GM18520 (cell line): ENCODE measurements at regions not wholly inside any gene's neighbourhood (a gene's known extent, or its start where the extent isn't known, plus 50 kb on each side); places are given as distances from the start of the nearest gene placed in this dataset.
"Not testable (repeated sequence)": the region's sequence is repeated elsewhere in the genome, so short reads cannot be mapped to it uniquely, and the experiment has no call there.

Experiments used
- ATAC-seq: cut with Tn5 transposase; IDR thresholded peaks from one replicate; pipeline ENCODE4 v1.9.1; 2021; ENCODE audit not compliant: unreplicated experiment

- no peak for ATAC-seq
These were observed 381.0 kb upstream of the RPS23 start for GRCh38 chr5:82659115-82659514.

DNA sequence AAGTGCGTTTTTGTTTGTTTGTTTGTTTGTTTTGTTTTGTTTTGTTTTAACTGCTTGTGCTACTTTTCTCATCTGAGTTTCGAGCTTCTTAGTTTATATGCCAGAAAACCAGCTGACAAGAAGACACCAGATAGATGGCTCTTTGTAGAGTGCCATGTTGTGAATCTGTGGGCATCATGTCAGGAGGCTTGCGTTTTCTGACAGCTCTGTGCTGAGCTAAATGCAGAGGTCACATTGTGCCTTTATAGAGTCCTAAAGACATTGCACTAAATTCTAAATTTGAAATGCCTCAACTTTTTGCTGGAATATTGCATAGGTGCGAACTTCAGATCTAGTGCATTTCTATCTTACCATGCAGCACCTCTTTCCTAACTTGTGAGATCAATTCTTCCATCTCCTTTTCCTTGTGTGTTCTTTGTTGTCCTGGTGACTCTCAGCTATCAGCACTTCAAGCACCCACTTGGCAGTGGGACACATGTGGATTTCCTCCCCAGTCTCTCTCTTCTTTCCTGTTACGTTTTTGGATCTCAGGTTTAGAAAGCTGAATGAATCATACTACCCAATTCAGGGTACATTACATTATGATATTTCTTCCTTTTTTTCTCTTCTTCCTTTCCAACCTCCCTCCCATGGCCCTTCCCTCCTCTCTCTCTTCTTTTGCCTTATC, 379.0 kb upstream of the RPS23 start:
- ATAC-seq = no peak

DNA sequence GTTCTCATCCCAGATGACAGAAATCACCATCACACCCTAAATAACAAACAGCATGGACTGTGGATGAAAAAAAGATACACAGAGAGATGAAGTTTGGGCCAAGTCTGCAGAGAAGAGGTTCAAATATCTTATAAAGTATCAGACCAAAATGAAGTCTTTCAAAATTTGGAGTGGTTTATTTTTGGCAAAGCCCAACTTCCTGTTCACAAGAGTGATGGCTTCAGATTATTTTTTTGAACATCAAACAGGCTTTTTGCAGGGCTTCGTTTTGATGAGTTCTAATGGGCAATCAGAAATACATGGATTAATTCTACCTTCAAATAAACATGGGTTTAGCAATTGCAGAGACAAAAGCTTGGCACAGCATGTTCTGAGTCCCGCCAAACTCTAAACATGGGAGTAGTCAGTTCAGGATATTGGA, 378.2 kb upstream of the RPS23 start:
- ATAC-seq = no peak

- ATAC-seq = no peak
These were observed 376.9 kb upstream of the RPS23 start for GRCh38 chr5:82655078-82655477.

GRCh38 chr5:82649943-82650342, 371.8 kb upstream of the RPS23 start:
- no peak for ATAC-seq

DNA sequence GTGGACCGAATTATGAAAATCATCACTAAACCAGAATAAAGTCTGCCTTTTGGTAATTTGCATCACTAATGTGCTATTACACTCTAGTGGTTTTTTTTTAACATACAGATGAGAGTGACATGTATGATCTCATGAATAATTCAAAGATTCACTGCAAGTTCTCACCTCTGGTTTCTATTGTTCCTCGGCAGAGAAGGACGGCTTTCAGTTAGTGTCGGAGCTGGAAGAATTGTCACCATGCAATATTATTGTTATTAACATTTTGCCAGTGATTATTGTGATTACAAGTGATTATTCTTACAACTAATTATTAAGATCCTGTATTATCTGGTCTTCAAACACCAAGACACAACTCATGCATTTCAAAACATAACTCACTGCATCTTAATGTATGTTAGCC, 366.6 kb upstream of the RPS23 start:
- no peak for ATAC-seq

- ATAC-seq = no peak
These were observed 366.1 kb upstream of the RPS23 start for GRCh38 chr5:82644229-82644628.

DNA sequence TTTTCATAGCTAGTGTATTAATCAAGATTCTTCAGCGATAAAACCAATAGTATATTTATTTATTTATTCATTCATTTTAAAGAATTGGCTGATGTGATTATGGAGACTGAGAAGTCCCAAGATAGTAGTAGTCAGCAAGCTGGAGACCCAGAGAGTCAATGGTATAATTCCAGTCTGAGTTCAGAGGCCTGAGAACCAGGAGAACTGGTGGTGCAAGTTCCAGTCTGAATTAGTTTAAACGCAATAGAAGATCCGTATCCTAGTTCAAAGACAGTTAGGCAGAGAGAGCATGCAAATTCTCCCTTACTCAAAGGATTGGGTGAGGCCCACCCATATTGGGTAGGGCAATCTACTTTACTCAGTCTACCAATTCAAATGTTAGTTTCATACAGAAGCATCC, 364.2 kb upstream of the RPS23 start:
- ATAC-seq = no peak

DNA sequence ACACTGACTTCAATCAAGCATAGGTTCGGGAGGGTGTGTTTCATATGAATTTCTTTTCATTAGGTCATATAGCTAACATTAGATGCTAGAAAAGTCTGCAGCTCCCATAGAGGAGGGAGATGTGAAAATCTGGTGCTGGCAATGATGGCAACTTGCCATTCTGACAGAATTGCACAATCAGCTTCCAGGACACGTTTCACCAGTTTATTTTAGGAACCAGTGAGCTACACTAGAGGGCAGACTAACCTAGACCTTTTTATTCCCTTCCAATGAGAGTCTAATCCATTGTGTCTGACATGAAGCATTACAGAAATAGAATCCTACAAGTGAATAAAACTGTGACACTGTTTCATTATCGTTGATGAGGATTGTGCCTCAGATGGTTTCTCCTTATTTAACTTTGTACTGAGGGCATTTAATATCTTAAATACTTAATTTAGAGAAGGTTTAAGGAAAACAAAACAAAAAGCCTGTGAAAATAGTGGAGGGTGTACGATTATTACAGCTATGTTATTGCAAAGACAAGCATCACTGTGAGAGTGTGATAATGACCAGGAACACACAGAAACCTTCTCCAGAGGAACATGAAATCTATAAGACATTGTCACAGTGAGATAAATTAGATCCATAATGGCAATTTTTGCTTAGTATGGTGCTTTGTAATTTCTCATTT, 363.3 kb upstream of the RPS23 start:
- peak; percentile 58 for ATAC-seq

GRCh38 chr5:82640916-82641315, 362.8 kb upstream of the RPS23 start:
- no peak for ATAC-seq

- no peak for ATAC-seq
These were observed 361.4 kb upstream of the RPS23 start for GRCh38 chr5:82639393-82640144.

DNA sequence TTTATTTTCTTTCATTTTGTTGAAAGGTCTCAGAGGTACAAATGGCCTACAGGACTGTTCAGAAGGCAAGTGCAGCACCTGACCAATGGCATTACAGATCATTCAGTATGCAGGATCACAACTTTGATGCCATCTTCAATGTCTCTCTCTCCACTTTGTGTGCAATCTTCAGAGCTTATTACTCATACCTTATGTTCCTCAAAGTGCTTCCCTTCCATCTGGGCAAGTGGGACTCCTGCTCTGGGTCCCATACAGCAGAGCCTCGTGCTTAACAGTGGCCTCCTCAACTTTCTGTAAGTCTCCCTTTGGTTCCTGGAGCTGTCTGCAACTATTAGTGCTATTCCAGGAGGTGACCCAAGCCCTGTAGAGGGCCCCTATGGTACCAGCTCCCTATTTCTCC, 358.4 kb upstream of the RPS23 start:
- no peak for ATAC-seq

DNA sequence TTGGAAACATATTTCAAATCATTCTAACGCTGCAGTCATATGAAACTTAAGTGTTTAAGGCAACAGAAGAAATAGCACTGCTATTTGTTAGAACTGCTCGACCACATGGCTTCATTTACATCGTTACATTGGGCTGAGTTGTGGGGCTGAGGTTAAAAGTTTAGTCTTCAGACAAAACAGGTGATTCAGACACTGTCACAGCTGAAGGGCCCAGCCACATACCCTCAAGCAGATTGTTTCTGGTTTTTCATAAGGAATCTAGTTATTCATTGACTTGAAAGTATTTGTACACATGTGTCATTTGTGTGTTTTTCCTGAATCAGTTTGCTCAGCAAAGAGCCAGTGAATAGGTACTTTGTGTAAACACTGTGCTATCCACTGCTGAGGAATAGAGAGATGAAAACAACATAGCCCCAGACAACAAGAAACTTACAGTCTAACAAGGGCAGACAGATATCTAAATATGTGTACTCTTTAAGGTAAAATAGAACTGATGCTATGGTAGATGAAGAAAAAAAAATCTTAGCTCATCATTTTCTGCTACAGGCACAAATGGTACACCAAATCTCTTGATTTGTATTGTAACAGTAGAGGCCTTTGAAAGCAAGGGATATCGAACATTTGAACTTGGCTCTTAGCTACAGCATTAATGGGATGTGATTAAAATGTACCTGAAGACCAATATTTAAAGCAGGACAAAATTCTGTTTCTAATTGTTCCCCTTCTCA, 357.6 kb upstream of the RPS23 start:
- no peak for ATAC-seq

DNA sequence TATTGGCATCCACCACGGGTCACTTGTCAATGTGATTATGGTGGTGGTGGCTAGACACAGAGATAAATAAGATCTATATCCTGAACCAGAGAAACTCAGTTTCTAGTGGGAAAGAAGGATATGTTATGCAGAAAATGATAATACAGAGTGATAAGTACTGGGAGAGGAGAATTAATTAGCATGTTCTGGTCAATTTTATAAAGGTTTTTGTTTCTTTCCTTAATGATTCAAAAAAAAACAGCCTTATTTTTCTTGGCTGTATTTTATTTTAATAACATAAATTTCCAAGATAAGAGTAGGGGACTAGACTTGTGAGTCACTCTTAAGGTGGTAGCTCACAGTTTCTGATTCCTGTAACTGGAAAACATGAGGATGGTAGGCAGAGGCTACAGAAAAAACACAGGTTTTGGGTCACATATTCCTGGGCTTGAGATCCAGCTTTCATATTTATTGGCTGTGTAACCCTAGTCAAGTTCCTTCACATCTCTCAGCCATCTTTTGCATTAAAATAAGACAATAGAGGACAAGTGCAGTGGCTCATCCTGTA, 350.3 kb upstream of the RPS23 start:
- ATAC-seq = no peak

DNA sequence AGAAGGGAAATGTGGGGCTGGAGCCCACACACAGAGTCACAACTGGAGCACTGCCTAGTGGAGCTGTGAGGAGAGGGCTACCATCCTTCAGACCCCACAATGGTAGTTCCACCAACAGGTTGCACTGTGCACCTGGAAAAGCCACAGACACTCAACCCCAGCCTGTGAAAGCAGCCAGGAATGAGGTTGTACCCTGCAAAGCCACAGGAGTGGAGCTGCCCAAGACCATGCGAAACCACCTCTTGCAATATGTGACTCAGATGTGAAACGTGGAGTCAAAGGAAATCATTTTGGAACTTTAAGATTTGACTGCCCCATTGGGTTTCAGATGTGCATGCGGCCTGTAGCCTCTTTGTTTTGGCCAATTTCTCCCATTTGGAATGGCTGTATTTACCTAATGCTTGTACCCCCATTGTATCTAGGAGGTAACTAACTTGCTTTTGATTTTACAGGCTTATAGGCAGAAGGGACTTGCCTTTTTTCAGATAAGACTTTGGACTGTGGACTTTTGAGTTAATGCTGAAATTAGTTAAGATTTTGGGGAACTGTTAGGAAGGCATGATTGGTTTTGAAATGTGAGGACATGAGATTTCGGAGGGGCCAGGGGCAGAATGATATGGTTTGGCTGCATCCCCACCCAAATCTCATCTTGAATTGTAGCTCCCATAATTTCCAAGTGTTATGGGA, 348.9 kb upstream of the RPS23 start:
- not testable (repeated sequence) for ATAC-seq

- not testable (repeated sequence) for ATAC-seq
These were observed 347.9 kb upstream of the RPS23 start for GRCh38 chr5:82626012-82626411.

DNA sequence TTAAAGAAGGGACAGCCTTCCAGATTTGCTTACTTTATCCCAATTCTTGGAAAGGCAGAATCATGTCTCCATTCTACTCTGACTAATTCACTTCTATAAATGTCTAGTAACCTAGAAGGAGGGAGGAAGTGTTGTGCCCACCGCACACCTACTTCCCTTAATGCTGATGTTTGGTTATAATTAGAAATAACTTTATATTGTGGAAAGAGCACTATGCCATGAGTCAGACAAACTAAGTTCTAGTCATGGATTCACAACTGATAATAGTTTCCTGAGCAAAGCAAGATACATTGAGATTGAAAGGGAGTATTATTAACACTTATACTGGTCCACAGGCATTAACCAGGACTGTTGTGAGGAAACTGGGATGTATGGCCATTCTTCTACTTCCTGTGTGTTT, 345.9 kb upstream of the RPS23 start:
- no peak for ATAC-seq

GRCh38 chr5:82622711-82623514, 344.8 kb upstream of the RPS23 start:
- no peak for ATAC-seq

GRCh38 chr5:82622205-82622604, 344.1 kb upstream of the RPS23 start:
- no peak for ATAC-seq
